HUES64 (cell line): ENCODE measurements at regions not wholly inside any gene's neighbourhood (a gene's known extent, or its start where the extent isn't known, plus 50 kb on each side); places are given as distances from the start of the nearest gene placed in this dataset.

Experiments used
- H3K27ac ChIP-seq: 2 replicates; pipeline ENCODE4 v1.7.0; 2013; ENCODE audit warnings: low read depth, low read length, inconsistent platforms
- H3K27me3 ChIP-seq: 2 replicates; pipeline ENCODE4 v1.6.1; 2013; ENCODE audit warnings: mild to moderate bottlenecking, low read length; ENCODE audit not compliant: insufficient read depth
- H3K36me3 ChIP-seq: 2 replicates; pipeline ENCODE4 v1.6.1; 2013; ENCODE audit warnings: mild to moderate bottlenecking, low read length; ENCODE audit not compliant: insufficient read depth
- H3K4me1 ChIP-seq: 2 replicates; pipeline ENCODE4 v1.6.1; 2013; ENCODE audit warnings: mild to moderate bottlenecking, low read length, moderate library complexity; ENCODE audit not compliant: insufficient read depth
- H3K4me3 ChIP-seq: 2 replicates; pipeline ENCODE4 v1.5.1; 2013; ENCODE audit warnings: mild to moderate bottlenecking, low read length, moderate library complexity
- H3K9ac ChIP-seq: 2 replicates; pipeline ENCODE4 v1.6.1; 2013; ENCODE audit warnings: mild to moderate bottlenecking, low read depth, low read length
- H3K9me3 ChIP-seq: 2 replicates; pipeline ENCODE4 v1.6.1; 2013; ENCODE audit warnings: low read depth, low read length; ENCODE audit not compliant: insufficient read depth
- WGBS: fragments of 150-250, 120-280 bp; methylation state at CpG from one replicate; pipeline ENCODE4 v1.1.7; 2013; ENCODE audit warnings: missing lambda C conversion rate; 5-methylcytosine and 5-hydroxymethylcytosine counted together

- Histone ChIP-seq H3K4me1 (no peaks in the 10 kb centered on the region), H3K27ac (no peak overlapping the region), H3K9me3 (no peaks in the 10 kb centered on the region), H3K9ac (no peak overlapping the region), H3K4me3 (no peak overlapping the region), H3K36me3 (no peaks in the 10 kb centered on the region), H3K27me3 (no peaks in the 10 kb centered on the region)
- WGBS: 91% methylated on average over 3 of the region's 6 CpGs
Measured at GRCh38 chr4:105002278-105002677, 144.4 kb upstream of the TET2 start.

DNA sequence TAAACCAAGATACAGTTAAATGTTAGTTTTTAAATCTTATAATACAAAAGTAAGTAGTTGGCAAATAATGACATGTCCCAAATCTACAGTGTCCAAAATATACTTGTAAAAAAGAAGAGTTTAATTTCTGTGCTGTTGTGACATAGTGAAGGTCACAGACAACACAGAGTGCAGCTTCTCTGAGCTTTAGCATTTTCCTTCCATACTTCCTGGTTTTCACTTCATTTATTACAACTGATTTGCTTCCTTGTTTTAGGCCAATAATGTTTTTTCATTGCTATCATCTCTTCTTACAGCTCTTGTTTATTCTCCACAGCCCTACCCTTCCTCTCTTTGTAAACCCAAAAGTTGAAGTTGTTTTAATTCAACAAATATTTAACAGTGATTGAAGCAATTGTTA, 132.4 kb upstream of the TET2 start:
- H3K9ac ChIP-seq: no peak overlapping the region
- H3K27ac ChIP-seq: no peak overlapping the region
- H3K9me3 ChIP-seq: no peaks in the 10 kb centered on the region
- H3K4me1 ChIP-seq: no peaks in the 10 kb centered on the region
- H3K36me3 ChIP-seq: no peaks in the 10 kb centered on the region
- H3K4me3 ChIP-seq: no peak overlapping the region
- no peaks in the 10 kb centered on the region for H3K27me3 ChIP-seq

DNA sequence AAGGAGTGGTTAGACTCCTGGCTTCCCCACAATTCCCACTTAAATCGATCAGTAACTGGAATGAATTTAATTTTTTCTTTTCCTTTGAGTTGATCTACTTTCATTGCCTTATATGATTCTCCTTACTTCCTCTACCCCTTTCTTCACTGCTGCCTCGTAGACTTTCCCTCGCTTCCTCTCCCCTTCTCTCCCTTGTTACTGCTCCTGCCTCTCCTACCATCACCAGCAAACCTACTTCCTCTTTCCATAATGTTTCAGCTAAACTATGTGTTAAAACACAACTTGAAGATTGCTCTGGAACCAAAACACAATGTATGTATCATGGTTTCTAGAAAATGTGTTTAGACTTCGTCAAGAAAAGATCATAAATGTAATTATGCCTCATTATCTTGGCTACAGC, 132.0 kb upstream of the TET2 start:
- H3K9me3 ChIP-seq: no peaks in the 10 kb centered on the region

DNA sequence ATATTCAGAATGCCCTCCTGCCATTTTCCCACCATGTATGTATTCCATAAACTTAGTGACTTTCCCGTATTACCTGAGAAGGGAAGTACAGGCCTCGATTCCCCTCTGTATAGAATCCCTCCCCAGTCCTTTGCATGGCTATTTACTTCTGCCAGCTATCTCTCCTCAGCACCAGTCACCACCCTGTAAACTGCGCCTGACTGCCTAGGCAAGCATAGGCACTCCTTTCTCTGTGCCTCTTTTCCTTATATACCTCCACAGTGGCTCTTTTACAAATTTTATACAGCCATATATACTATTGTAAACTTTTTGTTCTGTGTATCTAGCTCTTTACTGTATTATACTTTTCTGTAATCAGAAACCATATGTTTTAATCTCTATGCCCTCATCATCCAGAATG, 130.9 kb upstream of the TET2 start:
- WGBS: 94% methylated on average over 3 of the region's 3 CpGs
- Histone ChIP-seq H3K4me1 (no peaks in the 10 kb centered on the region), H3K36me3 (no peaks in the 10 kb centered on the region), H3K9ac (no peak overlapping the region), H3K9me3 (no peaks in the 10 kb centered on the region), H3K4me3 (no peak overlapping the region), H3K27me3 (no peaks in the 10 kb centered on the region), H3K27ac (no peak overlapping the region)

More for the DNA sequence above, 132.0 kb upstream of the TET2 start:
- no peaks in the 10 kb centered on the region for H3K27me3 ChIP-seq
- no peak overlapping the region for H3K9ac ChIP-seq
- H3K36me3 ChIP-seq: no peaks in the 10 kb centered on the region
- H3K4me1 ChIP-seq: no peaks in the 10 kb centered on the region
- no peak overlapping the region for H3K4me3 ChIP-seq
- no peak overlapping the region for H3K27ac ChIP-seq
- 97% methylated on average over 4 of the region's 4 CpGs for WGBS

DNA sequence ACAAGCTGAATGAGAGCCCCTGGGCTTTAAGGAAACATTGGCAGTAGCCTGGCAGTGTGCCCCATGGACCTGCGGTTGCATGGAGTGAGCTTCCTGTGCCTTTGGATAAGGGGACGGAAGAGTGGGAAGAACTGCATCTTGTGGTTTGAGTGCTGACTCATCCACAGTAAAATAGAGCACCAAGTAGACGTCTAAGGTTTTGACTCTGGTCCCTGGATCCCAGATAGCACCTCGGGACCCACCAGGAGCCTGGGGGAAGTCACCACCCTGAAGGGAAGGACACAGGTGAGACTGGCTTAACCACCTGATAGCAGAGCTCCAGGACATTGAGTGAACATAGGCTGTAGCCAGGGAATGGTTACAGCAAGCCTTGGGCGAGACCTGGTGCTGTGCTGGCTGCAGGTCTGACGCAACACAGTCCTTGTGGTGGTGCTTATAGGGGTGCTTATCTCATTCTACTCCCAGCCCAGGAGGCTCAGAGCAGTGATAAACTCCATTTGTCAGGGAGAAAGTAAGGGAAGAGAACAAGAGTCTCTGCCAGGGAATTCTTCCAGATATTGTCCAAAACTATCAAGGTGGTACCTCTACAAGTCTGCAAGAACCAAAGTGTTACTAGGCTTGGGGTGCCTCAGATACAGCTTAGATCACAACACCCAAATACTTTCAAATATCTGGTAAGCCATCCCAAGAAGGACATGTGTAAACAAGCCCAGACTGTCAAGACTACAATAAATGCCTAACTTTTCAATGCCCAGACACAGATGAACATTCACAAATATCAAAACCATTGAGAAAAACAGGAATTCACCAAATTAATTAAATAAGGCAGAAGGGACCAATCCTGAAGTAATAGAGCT, 123.6 kb upstream of the TET2 start:
- H3K9me3 ChIP-seq: no peaks in the 10 kb centered on the region
- WGBS: 90% methylated on average over 6 of the region's 6 CpGs
- H3K27ac ChIP-seq: no peak overlapping the region

GRCh38 chr4:105023668-105024055, 123.0 kb upstream of the TET2 start:
- no peak overlapping the region for H3K9ac ChIP-seq
- no peak overlapping the region for H3K27ac ChIP-seq
- H3K27me3 ChIP-seq: no peaks in the 10 kb centered on the region
- H3K9me3 ChIP-seq: no peaks in the 10 kb centered on the region
- H3K4me3 ChIP-seq: no peak overlapping the region
- no peaks in the 10 kb centered on the region for H3K36me3 ChIP-seq
- H3K4me1 ChIP-seq: no peaks in the 10 kb centered on the region

More for the DNA sequence above, 123.6 kb upstream of the TET2 start:
- Histone ChIP-seq H3K4me1 (no peaks in the 10 kb centered on the region), H3K9ac (no peak overlapping the region), H3K27me3 (no peaks in the 10 kb centered on the region), H3K36me3 (no peaks in the 10 kb centered on the region), H3K4me3 (no peak overlapping the region)

DNA sequence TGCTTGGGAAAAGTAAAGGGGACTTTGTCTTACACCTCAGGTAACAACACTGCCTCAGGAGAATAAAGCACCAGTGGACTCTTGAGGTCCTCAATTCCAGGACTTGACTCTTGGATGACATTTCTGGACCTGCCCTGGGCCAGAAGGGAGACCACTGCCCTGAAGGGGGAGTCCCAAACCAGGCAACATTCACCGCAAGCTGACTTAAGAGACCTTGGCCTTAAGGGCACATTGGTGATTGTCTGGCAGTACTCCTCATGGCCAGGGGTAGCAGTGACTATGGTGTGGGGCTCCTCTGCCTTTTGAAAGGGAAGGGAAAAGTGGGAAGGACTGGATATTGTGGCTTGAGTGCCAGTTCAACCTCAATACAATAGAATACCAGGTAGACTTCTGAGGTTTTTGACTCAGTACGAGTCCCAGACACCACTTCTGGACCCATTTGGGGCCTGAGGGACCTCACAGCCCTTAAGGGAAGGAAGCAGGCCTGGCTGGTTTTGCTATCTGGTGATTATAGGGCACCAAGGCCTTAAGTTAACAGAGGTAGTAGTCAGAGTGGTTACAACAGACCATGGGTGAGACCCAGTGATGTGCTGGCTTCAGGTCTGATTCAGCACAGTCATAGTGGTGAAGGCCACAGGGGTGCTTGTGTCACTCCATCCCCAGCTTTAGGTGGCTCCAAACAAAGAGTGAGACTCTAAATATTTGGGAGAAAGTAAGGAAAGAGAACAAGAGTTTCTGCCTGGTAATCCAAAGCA, 121.2 kb upstream of the TET2 start:
- no peak overlapping the region for H3K9ac ChIP-seq
- WGBS: 95% methylated on average over 2 of the region's 2 CpGs
- no peaks in the 10 kb centered on the region for H3K27me3 ChIP-seq
- H3K27ac ChIP-seq: no peak overlapping the region
- no peaks in the 10 kb centered on the region for H3K36me3 ChIP-seq
- no peaks in the 10 kb centered on the region for H3K4me1 ChIP-seq
- H3K4me3 ChIP-seq: no peak overlapping the region
- no peaks in the 10 kb centered on the region for H3K9me3 ChIP-seq

GRCh38 chr4:105036991-105037390, 109.7 kb upstream of the TET2 start:
- Histone ChIP-seq H3K27me3 (no peaks in the 10 kb centered on the region), H3K27ac (no peak overlapping the region), H3K4me3 (no peak overlapping the region), H3K9ac (no peak overlapping the region), H3K9me3 (no peaks in the 10 kb centered on the region), H3K36me3 (no peaks in the 10 kb centered on the region), H3K4me1 (no peaks in the 10 kb centered on the region)
- WGBS: 100% methylated on average over 1 of the region's 1 CpG

GRCh38 chr4:105042451-105042850, 104.2 kb upstream of the TET2 start:
- Histone ChIP-seq H3K27me3 (no peaks in the 10 kb centered on the region), H3K9ac (no peak overlapping the region), H3K9me3 (no peaks in the 10 kb centered on the region), H3K36me3 (no peaks in the 10 kb centered on the region), H3K27ac (no peak overlapping the region), H3K4me3 (no peak overlapping the region), H3K4me1 (no peaks in the 10 kb centered on the region)

GRCh38 chr4:105050896-105051295, 95.8 kb upstream of the TET2 start:
- no peaks in the 10 kb centered on the region for H3K27me3 ChIP-seq
- H3K36me3 ChIP-seq: no peaks in the 10 kb centered on the region
- 82% methylated on average over 2 of the region's 2 CpGs for WGBS
- H3K4me3 ChIP-seq: no peak overlapping the region
- H3K9me3 ChIP-seq: peaks cover 3% of the 10 kb centered on the region; the same call in 1 of the 2 replicates
- H3K9ac ChIP-seq: no peak overlapping the region
- H3K27ac ChIP-seq: no peak overlapping the region
- no peaks in the 10 kb centered on the region for H3K4me1 ChIP-seq

GRCh38 chr4:105057370-105058105, 89.1 kb upstream of the TET2 start:
- H3K4me1 ChIP-seq: peaks cover 13% of the 10 kb centered on the region
- no peak overlapping the region for H3K9ac ChIP-seq
- H3K4me3 ChIP-seq: no peak overlapping the region
- H3K36me3 ChIP-seq: no peaks in the 10 kb centered on the region
- 96% methylated on average over 4 of the region's 5 CpGs for WGBS
- H3K27ac ChIP-seq: no peak overlapping the region
- no peaks in the 10 kb centered on the region for H3K27me3 ChIP-seq
- H3K9me3 ChIP-seq: no peaks in the 10 kb centered on the region
